BLaER1 (cell line): ENCODE measurements at regions not wholly inside any gene's neighbourhood (a gene's known extent, or its start where the extent isn't known, plus 50 kb on each side); places are given as distances from the start of the nearest gene placed in this dataset.

Source experiments
- H3K27ac ChIP-seq: shearing (Covaris generic); formaldehyde crosslinking; 2 replicates; pipeline ENCODE4 v1.8.1; 2022
- H3K27me3 ChIP-seq: shearing (Covaris generic); formaldehyde crosslinking; 2 replicates; pipeline ENCODE4 v1.8.1; 2022
- H3K36me3 ChIP-seq: shearing (Covaris generic); formaldehyde crosslinking; 2 replicates; pipeline ENCODE4 v1.8.1; 2022
- H3K4me1 ChIP-seq: shearing (Covaris generic); formaldehyde crosslinking; 2 replicates; pipeline ENCODE4 v1.8.1; 2022
- H3K4me2 ChIP-seq: shearing (Covaris generic); formaldehyde crosslinking; 2 replicates; pipeline ENCODE4 v1.8.1; 2022
- H3K4me3 ChIP-seq: shearing (Covaris generic); formaldehyde crosslinking; 2 replicates; pipeline ENCODE4 v1.8.1; 2022
- H3K9ac ChIP-seq: shearing (Covaris generic); formaldehyde crosslinking; 2 replicates; pipeline ENCODE4 v1.8.1; 2022
- H3K9me3 ChIP-seq: shearing (Covaris generic); formaldehyde crosslinking; 2 replicates; pipeline ENCODE4 v1.8.1; 2022
- H4K20me1 ChIP-seq: shearing (Covaris generic); formaldehyde crosslinking; 2 replicates; pipeline ENCODE4 v1.8.1; 2022
- Cebpa-rat ChIP-seq: shearing (Covaris generic); IDR thresholded peaks from 2 replicates; pipeline ENCODE4 v1.8.1; 2022

DNA sequence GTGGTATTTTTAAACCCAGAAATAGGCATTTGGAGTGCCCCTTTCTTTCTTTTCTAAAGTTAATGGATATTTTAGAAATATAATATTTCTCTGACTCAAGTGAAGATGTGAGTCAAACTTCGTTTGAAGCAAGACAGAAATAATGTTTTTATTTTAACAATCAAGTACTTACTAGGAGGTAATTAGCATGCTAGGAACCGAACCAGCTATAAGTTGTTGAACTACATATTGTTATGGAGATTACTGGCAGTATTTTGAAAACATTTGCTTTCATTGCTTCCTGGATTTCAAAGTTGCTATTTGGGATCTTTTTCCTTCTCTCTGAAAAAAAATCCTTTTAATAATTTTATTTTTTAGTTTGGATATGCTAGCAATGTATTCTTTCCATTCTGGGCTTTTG is 225.2 kb downstream of the NEDD1 start:
- Histone ChIP-seq H3K27ac (no peak overlapping the region), H3K4me3 (no peak overlapping the region), H3K4me1 (no peaks in the 10 kb centered on the region), H3K27me3 (no peaks in the 10 kb centered on the region), H3K36me3 (no peaks in the 10 kb centered on the region), H3K9ac (no peak overlapping the region), H3K4me2 (no peak overlapping the region), H4K20me1 (no peaks in the 10 kb centered on the region), H3K9me3 (no peaks in the 10 kb centered on the region)
- no peak for TF ChIP-seq Cebpa-rat

- no peak overlapping the region for H3K27ac ChIP-seq
- no peaks in the 10 kb centered on the region for H3K36me3 ChIP-seq
- H3K9me3 ChIP-seq = no peaks in the 10 kb centered on the region
- no peak for TF ChIP-seq Cebpa-rat
- no peak overlapping the region for H3K9ac ChIP-seq
- H3K27me3 ChIP-seq = no peaks in the 10 kb centered on the region
- H3K4me2 ChIP-seq = no peak overlapping the region
- no peak overlapping the region for H3K4me3 ChIP-seq
- H4K20me1 ChIP-seq = no peaks in the 10 kb centered on the region
- H3K4me1 ChIP-seq = no peaks in the 10 kb centered on the region
Measured at GRCh38 chr12:97134495-97134894, 227.4 kb downstream of the NEDD1 start.

DNA sequence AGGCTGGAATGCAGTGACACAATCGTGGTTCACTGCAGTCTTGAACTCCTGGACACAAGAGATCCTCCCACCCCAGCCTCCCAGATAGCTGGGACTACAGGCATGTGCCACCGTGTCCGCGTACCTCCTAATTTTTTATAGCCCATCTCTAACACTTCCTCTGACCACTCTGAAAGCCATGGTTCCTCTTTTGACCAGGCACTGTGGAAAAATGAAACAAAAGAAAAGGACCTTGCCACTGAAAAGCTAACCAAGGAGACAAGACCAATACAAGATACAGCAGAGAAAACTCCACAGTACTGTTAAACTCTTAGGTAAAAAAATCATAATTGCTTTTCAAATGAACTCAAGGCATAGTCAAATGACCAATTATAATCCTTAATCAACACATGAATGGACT is 233.3 kb downstream of the NEDD1 start:
- Histone ChIP-seq H3K9ac (no peak overlapping the region), H4K20me1 (no peaks in the 10 kb centered on the region), H3K4me2 (no peak overlapping the region), H3K27ac (no peak overlapping the region), H3K27me3 (no peaks in the 10 kb centered on the region), H3K9me3 (no peaks in the 10 kb centered on the region), H3K4me3 (no peak overlapping the region), H3K36me3 (no peaks in the 10 kb centered on the region), H3K4me1 (no peaks in the 10 kb centered on the region)
- TF ChIP-seq Cebpa-rat = no peak

- no peaks in the 10 kb centered on the region for H3K27me3 ChIP-seq
- TF ChIP-seq Cebpa-rat = no peak
- no peak overlapping the region for H3K4me2 ChIP-seq
- no peaks in the 10 kb centered on the region for H3K9me3 ChIP-seq
- H3K36me3 ChIP-seq = no peaks in the 10 kb centered on the region
- no peak overlapping the region for H3K27ac ChIP-seq
- no peaks in the 10 kb centered on the region for H4K20me1 ChIP-seq
- no peak overlapping the region for H3K9ac ChIP-seq
- no peak overlapping the region for H3K4me3 ChIP-seq
- no peaks in the 10 kb centered on the region for H3K4me1 ChIP-seq
Measured at GRCh38 chr12:97142737-97143410, 235.8 kb downstream of the NEDD1 start.

- no peak for TF ChIP-seq Cebpa-rat
- Histone ChIP-seq H3K27ac (no peak overlapping the region), H4K20me1 (no peaks in the 10 kb centered on the region), H3K9me3 (no peaks in the 10 kb centered on the region), H3K4me3 (no peak overlapping the region), H3K9ac (no peak overlapping the region), H3K27me3 (no peaks in the 10 kb centered on the region), H3K4me2 (no peak overlapping the region), H3K4me1 (no peaks in the 10 kb centered on the region), H3K36me3 (no peaks in the 10 kb centered on the region)
Measured at GRCh38 chr12:97148941-97149559, 242.0 kb downstream of the NEDD1 start.

DNA sequence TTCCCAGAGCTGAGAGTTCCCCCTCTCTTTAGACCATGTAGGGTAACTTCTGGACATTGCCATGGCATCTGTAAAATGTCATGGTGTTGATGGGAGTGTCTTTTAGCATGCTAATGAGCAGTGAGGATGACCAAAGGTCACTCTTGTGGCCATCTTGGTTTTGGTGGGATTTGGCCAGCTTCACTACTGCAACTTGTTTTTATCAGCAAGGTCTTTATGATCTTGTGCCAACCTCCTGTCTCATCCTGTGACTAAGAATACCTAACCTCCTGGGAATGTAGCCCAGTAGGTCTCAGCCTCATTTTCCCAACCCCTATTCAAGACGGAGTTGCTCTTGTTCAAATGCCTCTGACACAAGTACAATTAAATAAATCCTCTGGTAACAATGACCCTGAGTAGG is 244.4 kb downstream of the NEDD1 start:
- TF ChIP-seq Cebpa-rat = no peak
- Histone ChIP-seq H3K9me3 (no peaks in the 10 kb centered on the region), H3K27ac (no peak overlapping the region), H4K20me1 (no peaks in the 10 kb centered on the region), H3K27me3 (no peaks in the 10 kb centered on the region), H3K4me2 (no peak overlapping the region), H3K4me3 (no peak overlapping the region), H3K9ac (no peak overlapping the region), H3K36me3 (no peaks in the 10 kb centered on the region), H3K4me1 (no peaks in the 10 kb centered on the region)

DNA sequence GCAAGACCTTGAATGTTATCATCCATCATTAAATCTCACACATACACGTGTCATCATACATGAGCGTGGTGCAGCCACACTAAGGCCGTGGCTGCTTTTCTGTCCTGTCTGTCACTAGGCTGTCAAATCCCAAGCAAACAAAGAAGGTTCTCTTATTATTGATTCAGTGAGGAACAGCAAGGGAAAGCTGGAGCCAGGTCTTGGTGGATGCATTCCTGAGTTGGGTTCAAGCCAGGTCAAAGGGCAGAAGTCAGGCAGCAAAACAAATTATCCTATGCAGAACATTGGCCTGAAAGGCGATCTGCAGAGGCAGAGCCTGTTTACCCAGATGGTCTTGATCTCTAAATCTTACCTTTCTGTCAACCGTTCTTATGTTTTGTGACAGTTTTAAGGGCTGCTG is 252.3 kb downstream of the NEDD1 start:
- no peaks in the 10 kb centered on the region for H3K36me3 ChIP-seq
- H3K4me2 ChIP-seq = no peak overlapping the region
- H3K27me3 ChIP-seq = no peaks in the 10 kb centered on the region
- H3K9me3 ChIP-seq = no peaks in the 10 kb centered on the region
- H3K9ac ChIP-seq = no peak overlapping the region
- H3K4me1 ChIP-seq = no peaks in the 10 kb centered on the region
- H4K20me1 ChIP-seq = no peaks in the 10 kb centered on the region
- no peak overlapping the region for H3K27ac ChIP-seq
- H3K4me3 ChIP-seq = no peak overlapping the region
- no peak for TF ChIP-seq Cebpa-rat

DNA sequence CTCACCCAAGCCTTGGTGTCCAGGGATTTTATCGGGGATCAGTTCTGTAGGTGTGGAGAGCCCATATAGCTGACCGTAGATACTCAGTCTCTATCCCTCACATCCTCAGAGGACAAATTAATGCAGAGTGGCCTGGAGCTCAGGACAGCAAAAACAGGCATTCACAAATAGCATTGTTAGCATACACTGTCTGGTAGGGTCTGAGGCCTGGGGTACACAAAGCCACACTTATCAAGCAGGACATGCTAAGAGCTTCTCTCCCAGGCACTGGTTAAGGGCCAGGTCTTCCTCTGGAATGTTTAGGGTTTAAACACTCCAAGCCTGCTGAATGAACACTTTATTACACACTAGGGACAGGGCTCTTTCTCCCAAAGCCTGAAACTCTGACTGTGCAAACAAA is 253.2 kb downstream of the NEDD1 start:
- H3K27me3 ChIP-seq = no peaks in the 10 kb centered on the region
- no peak overlapping the region for H3K9ac ChIP-seq
- no peak overlapping the region for H3K4me2 ChIP-seq
- no peaks in the 10 kb centered on the region for H3K9me3 ChIP-seq
- no peaks in the 10 kb centered on the region for H3K36me3 ChIP-seq
- H4K20me1 ChIP-seq = no peaks in the 10 kb centered on the region
- no peaks in the 10 kb centered on the region for H3K4me1 ChIP-seq
- no peak overlapping the region for H3K4me3 ChIP-seq
- TF ChIP-seq Cebpa-rat = no peak
- H3K27ac ChIP-seq = no peak overlapping the region

GRCh38 chr12:97162173-97162572 is 255.1 kb downstream of the NEDD1 start:
- Histone ChIP-seq H3K27ac (no peak overlapping the region), H3K4me3 (no peak overlapping the region), H3K4me1 (no peaks in the 10 kb centered on the region), H4K20me1 (no peaks in the 10 kb centered on the region), H3K9ac (no peak overlapping the region), H3K27me3 (no peaks in the 10 kb centered on the region), H3K36me3 (no peaks in the 10 kb centered on the region), H3K4me2 (no peak overlapping the region), H3K9me3 (no peaks in the 10 kb centered on the region)
- TF ChIP-seq Cebpa-rat = no peak

- no peaks in the 10 kb centered on the region for H3K4me1 ChIP-seq
- no peak overlapping the region for H3K4me3 ChIP-seq
- H4K20me1 ChIP-seq = no peaks in the 10 kb centered on the region
- no peak overlapping the region for H3K4me2 ChIP-seq
- H3K36me3 ChIP-seq = no peaks in the 10 kb centered on the region
- no peaks in the 10 kb centered on the region for H3K27me3 ChIP-seq
- no peak overlapping the region for H3K27ac ChIP-seq
- no peak for TF ChIP-seq Cebpa-rat
- no peak overlapping the region for H3K9ac ChIP-seq
- H3K9me3 ChIP-seq = no peaks in the 10 kb centered on the region
Measured at GRCh38 chr12:97164936-97165335, 257.9 kb downstream of the NEDD1 start.
